DOHH2 (cell line): ENCODE measurements at regions not wholly inside any gene's neighbourhood (a gene's known extent, or its start where the extent isn't known, plus 50 kb on each side); places are given as distances from the start of the nearest gene placed in this dataset.

Experiments
- H3F3A ChIP-seq: fragments of 200-600 bp; sonication (generic), shearing (Covaris generic); 2 replicates; pipeline ENCODE4 v1.6.0; 2016; ENCODE audit warnings: antibody characterized with exemption, mild to moderate bottlenecking; ENCODE audit not compliant: control insufficient read depth, insufficient read depth
- H3K27ac ChIP-seq: fragments of 200-600 bp; sonication (generic); 2 replicates; pipeline ENCODE4 v1.5.1; 2014; ENCODE audit warnings: low read depth, mild to moderate bottlenecking, low read length, moderate library complexity
- H3K27me3 ChIP-seq: fragments of 200-600 bp; sonication (generic); 2 replicates; pipeline ENCODE4 v1.6.1; 2014; ENCODE audit warnings: mild to moderate bottlenecking, low read length, mixed read lengths; ENCODE audit not compliant: control insufficient read depth
- H3K36me3 ChIP-seq: fragments of 200-600 bp; sonication (generic); 2 replicates; pipeline ENCODE4 v1.6.1; 2014; ENCODE audit warnings: mild to moderate bottlenecking, low read length, moderate library complexity, mixed read lengths; ENCODE audit not compliant: control insufficient read depth
- H3K4me1 ChIP-seq: fragments of 200-600 bp; sonication (generic); 2 replicates; pipeline ENCODE4 v1.6.1; 2014; ENCODE audit warnings: mild to moderate bottlenecking, low read length, mixed read lengths; ENCODE audit not compliant: control insufficient read depth
- H3K4me2 ChIP-seq: fragments of 200-600 bp; sonication (generic); 2 replicates; pipeline ENCODE4 v1.6.0; 2014; ENCODE audit warnings: mild to moderate bottlenecking, low read length, moderate library complexity
- H3K4me3 ChIP-seq: fragments of 200-600 bp; sonication (generic); 2 replicates; pipeline ENCODE4 v1.5.1; 2014; ENCODE audit warnings: mild to moderate bottlenecking, low read length, mixed read lengths
- H3K79me2 ChIP-seq: fragments of 200-600 bp; sonication (generic); 2 replicates; pipeline ENCODE4 v1.6.1; 2014; ENCODE audit warnings: mild to moderate bottlenecking, low read length, mixed read lengths; ENCODE audit not compliant: control insufficient read depth
- H3K9me2 ChIP-seq: fragments of 200-600 bp; sonication (generic); replicated peaks from 2 replicates; pipeline ENCODE4 v1.6.1; 2014; ENCODE audit warnings: mild to moderate bottlenecking, low read length, mixed read lengths; ENCODE audit not compliant: control insufficient read depth
- H3K9me3 ChIP-seq: fragments of 200-600 bp; sonication (generic); 2 replicates; pipeline ENCODE4 v1.6.1; 2014; ENCODE audit warnings: antibody characterized with exemption, low read length, mixed read lengths; ENCODE audit not compliant: control insufficient read depth, insufficient read depth
- H4K20me1 ChIP-seq: fragments of 200-600 bp; sonication (generic); 2 replicates; pipeline ENCODE4 v1.6.0; 2014; ENCODE audit warnings: low read depth, mild to moderate bottlenecking, antibody characterized with exemption, low read length, moderate library complexity; ENCODE audit not compliant: control insufficient read depth, insufficient read depth
- EZH2phosphoT487 ChIP-seq: fragments of 200-600 bp; sonication (generic); IDR thresholded peaks from 2 replicates; pipeline ENCODE4 v1.6.1; 2017; ENCODE audit warnings: borderline replicate concordance, mild to moderate bottlenecking, antibody characterized with exemption, low read length, moderate library complexity, mixed read lengths
- TF ChIP-seq, protein P1 (sequence below): fragments of 200-600 bp; sonication (generic); IDR thresholded peaks from one replicate; pipeline ENCODE4 v1.5.1; 2014; ENCODE audit warnings: antibody characterized with exemption, mild to moderate bottlenecking, low read depth, low read length; ENCODE audit not compliant: poor library complexity, severe bottlenecking

GRCh38 chr1:56415720-56416119 is 163.6 kb downstream of the PLPP3 start:
- peaks cover 5% of the 10 kb centered on the region; the same call in 1 of the 2 replicates for H3K27me3 ChIP-seq
- no peak overlapping the region for H3K4me3 ChIP-seq
- H3K36me3 ChIP-seq: no peaks in the 10 kb centered on the region
- no peak for TF ChIP-seq EZH2phosphoT487
- TF ChIP-seq, protein P1, sequence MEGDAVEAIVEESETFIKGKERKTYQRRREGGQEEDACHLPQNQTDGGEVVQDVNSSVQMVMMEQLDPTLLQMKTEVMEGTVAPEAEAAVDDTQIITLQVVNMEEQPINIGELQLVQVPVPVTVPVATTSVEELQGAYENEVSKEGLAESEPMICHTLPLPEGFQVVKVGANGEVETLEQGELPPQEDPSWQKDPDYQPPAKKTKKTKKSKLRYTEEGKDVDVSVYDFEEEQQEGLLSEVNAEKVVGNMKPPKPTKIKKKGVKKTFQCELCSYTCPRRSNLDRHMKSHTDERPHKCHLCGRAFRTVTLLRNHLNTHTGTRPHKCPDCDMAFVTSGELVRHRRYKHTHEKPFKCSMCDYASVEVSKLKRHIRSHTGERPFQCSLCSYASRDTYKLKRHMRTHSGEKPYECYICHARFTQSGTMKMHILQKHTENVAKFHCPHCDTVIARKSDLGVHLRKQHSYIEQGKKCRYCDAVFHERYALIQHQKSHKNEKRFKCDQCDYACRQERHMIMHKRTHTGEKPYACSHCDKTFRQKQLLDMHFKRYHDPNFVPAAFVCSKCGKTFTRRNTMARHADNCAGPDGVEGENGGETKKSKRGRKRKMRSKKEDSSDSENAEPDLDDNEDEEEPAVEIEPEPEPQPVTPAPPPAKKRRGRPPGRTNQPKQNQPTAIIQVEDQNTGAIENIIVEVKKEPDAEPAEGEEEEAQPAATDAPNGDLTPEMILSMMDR: no peak
- no peaks in the 10 kb centered on the region for H3F3A ChIP-seq
- no peaks in the 10 kb centered on the region for H3K79me2 ChIP-seq
- no peaks in the 10 kb centered on the region for H3K9me2 ChIP-seq
- H3K4me2 ChIP-seq: no peak overlapping the region
- no peaks in the 10 kb centered on the region for H4K20me1 ChIP-seq
- H3K4me1 ChIP-seq: no peaks in the 10 kb centered on the region
- H3K27ac ChIP-seq: no peak overlapping the region
- no peaks in the 10 kb centered on the region for H3K9me3 ChIP-seq

GRCh38 chr1:56415258-56415657 is 164.1 kb downstream of the PLPP3 start:
- Histone ChIP-seq H3K27ac (no peak overlapping the region), H3K4me2 (no peak overlapping the region), H3K9me3 (no peaks in the 10 kb centered on the region), H3K79me2 (no peaks in the 10 kb centered on the region), H3K27me3 (peaks cover 5% of the 10 kb centered on the region; the same call in 1 of the 2 replicates), H3K4me1 (no peaks in the 10 kb centered on the region), H3K4me3 (no peak overlapping the region), H3K9me2 (no peaks in the 10 kb centered on the region), H3K36me3 (no peaks in the 10 kb centered on the region), H4K20me1 (no peaks in the 10 kb centered on the region), H3F3A (no peaks in the 10 kb centered on the region)
- TF ChIP-seq, protein P1: no peak
- TF ChIP-seq EZH2phosphoT487: no peak

- no peak overlapping the region for H3K4me2 ChIP-seq
- H3K79me2 ChIP-seq: no peaks in the 10 kb centered on the region
- no peaks in the 10 kb centered on the region for H3K36me3 ChIP-seq
- no peak overlapping the region for H3K27ac ChIP-seq
- H3K4me1 ChIP-seq: no peaks in the 10 kb centered on the region
- no peaks in the 10 kb centered on the region for H4K20me1 ChIP-seq
- TF ChIP-seq EZH2phosphoT487: no peak
- TF ChIP-seq, protein P1: no peak
- peaks cover 5% of the 10 kb centered on the region; the same call in 1 of the 2 replicates for H3K27me3 ChIP-seq
- H3F3A ChIP-seq: no peaks in the 10 kb centered on the region
- H3K4me3 ChIP-seq: no peak overlapping the region
- H3K9me3 ChIP-seq: no peaks in the 10 kb centered on the region
- H3K9me2 ChIP-seq: no peaks in the 10 kb centered on the region
Observed at GRCh38 chr1:56414728-56415224, 164.6 kb downstream of the PLPP3 start.
